ENCODE measurements at regions not wholly inside any gene's neighbourhood (a gene's known extent, or its start where the extent isn't known, plus 50 kb on each side); places are given as distances from the start of the nearest gene placed in this dataset.

GRCh38 chr21:15343066-15343465, 278.3 kb upstream of the NRIP1 start:
- DNase-seq (ENCODE audit: low read depth in 1 of 2, low spot score in 1 of 2) = no peak
- H3K27me3 ChIP-seq (ENCODE audit: insufficient read depth, poor library complexity, severe bottlenecking) = no peaks in the 10 kb centered on the region
- H3K4me3 ChIP-seq (replicated peaks; ENCODE audit: insufficient read depth, low read length) = no peak overlapping the region
- H3K27ac ChIP-seq (replicated peaks) = no peak overlapping the region
- TF ChIP-seq POLR2AphosphoS5 (IDR thresholded peaks at IDR 0.05; ENCODE audit: low read depth) = no peak
- no peak for TF ChIP-seq CTCF (IDR thresholded peaks at IDR 0.05; ENCODE audit: insufficient read depth, low read length)
- no peak for TF ChIP-seq GABPA (IDR thresholded peaks at IDR 0.05; ENCODE audit: low read depth)

DNA sequence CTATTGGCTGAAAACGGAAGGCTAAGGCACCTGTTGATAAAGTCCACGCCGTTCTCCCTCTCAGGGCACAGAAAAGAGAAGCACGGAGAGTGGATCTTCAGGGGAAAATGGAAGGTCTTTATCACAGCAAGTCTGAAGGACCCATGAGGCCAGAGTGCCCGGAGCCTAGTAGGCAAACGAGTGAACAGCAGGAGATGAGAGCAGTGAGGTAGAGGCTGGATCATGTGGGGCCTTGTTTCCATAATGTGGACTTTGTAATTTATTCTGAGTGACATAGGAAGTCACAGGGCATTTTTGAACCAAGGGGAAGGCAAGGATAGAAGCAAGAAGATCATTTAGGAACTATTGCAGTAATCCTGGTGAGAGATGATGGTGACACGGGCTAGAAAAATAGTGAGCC, 287.2 kb upstream of the NRIP1 start:
- Histone ChIP-seq H3K27ac (replicated peaks) (no peak overlapping the region), H3K4me3 (replicated peaks; ENCODE audit: insufficient read depth, low read length) (no peak overlapping the region), H3K27me3 (ENCODE audit: insufficient read depth, poor library complexity, severe bottlenecking) (no peaks in the 10 kb centered on the region)
- DNase-seq (ENCODE audit: low read depth in 1 of 2, low spot score in 1 of 2) = no peak
- TF ChIP-seq, protein P1, sequence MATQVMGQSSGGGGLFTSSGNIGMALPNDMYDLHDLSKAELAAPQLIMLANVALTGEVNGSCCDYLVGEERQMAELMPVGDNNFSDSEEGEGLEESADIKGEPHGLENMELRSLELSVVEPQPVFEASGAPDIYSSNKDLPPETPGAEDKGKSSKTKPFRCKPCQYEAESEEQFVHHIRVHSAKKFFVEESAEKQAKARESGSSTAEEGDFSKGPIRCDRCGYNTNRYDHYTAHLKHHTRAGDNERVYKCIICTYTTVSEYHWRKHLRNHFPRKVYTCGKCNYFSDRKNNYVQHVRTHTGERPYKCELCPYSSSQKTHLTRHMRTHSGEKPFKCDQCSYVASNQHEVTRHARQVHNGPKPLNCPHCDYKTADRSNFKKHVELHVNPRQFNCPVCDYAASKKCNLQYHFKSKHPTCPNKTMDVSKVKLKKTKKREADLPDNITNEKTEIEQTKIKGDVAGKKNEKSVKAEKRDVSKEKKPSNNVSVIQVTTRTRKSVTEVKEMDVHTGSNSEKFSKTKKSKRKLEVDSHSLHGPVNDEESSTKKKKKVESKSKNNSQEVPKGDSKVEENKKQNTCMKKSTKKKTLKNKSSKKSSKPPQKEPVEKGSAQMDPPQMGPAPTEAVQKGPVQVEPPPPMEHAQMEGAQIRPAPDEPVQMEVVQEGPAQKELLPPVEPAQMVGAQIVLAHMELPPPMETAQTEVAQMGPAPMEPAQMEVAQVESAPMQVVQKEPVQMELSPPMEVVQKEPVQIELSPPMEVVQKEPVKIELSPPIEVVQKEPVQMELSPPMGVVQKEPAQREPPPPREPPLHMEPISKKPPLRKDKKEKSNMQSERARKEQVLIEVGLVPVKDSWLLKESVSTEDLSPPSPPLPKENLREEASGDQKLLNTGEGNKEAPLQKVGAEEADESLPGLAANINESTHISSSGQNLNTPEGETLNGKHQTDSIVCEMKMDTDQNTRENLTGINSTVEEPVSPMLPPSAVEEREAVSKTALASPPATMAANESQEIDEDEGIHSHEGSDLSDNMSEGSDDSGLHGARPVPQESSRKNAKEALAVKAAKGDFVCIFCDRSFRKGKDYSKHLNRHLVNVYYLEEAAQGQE (IDR thresholded peaks at IDR 0.05; ENCODE audit: insufficient replicate concordance, low read depth) = no peak
- no peak for TF ChIP-seq GABPA (IDR thresholded peaks at IDR 0.05; ENCODE audit: low read depth)
- no peak for TF ChIP-seq SPI1 (IDR thresholded peaks at IDR 0.05; ENCODE audit: borderline replicate concordance, low read depth)
- no peak for TF ChIP-seq CTCF (IDR thresholded peaks at IDR 0.05; ENCODE audit: insufficient read depth, low read length)
- TF ChIP-seq POLR2AphosphoS5 (IDR thresholded peaks at IDR 0.05; ENCODE audit: low read depth) = no peak

DNA sequence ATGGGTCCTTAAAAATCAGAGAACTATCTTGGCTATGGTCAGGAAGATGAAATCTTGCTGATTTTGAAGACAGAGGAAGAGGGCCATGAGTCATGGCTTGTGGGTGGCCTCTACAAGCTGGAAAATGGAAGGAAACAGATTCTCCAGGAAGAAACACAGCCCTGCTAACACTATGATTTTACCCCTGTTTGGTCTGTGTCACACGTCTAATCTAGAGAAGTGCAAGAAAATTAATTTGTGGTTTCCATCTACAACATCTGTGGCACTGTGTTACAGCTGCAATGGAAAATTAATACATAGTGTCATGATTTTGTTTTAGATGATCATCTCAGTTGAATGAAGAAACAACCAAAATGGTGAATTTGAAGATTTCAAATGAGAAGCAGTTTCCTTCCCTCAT, 288.7 kb upstream of the NRIP1 start:
- Histone ChIP-seq H3K27me3 (ENCODE audit: insufficient read depth, poor library complexity, severe bottlenecking) (no peaks in the 10 kb centered on the region), H3K4me3 (replicated peaks; ENCODE audit: insufficient read depth, low read length) (no peak overlapping the region), H3K27ac (replicated peaks) (no peak overlapping the region)
- TF ChIP-seq GABPA (IDR thresholded peaks at IDR 0.05; ENCODE audit: low read depth) (no peak), CTCF (IDR thresholded peaks at IDR 0.05; ENCODE audit: insufficient read depth, low read length) (no peak), POLR2AphosphoS5 (IDR thresholded peaks at IDR 0.05; ENCODE audit: low read depth) (no peak), SPI1 (IDR thresholded peaks at IDR 0.05; ENCODE audit: borderline replicate concordance, low read depth) (no peak)
- TF ChIP-seq, protein P1 (IDR thresholded peaks at IDR 0.05; ENCODE audit: insufficient replicate concordance, low read depth) = no peak
- DNase-seq (ENCODE audit: low read depth in 1 of 2, low spot score in 1 of 2) = no peak

DNA sequence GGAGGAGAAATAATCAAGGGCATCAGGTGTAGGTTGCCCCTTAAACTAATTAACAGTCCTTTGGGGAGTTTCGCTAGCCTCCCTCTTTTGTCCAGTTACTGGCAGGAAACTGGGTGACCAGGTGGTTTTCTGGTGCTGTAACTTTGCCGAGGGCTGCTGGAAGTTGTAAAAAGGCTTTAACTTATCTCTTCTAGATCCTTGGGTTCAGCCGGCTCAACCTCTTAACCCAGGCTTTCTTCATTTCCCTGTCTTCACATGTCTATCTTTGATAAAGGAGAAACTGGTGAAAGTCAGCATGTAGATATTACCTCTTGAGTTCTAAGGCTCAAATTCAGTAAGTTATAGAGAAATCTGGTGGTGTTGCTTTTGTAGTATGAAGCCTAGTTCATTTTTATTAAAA, 289.7 kb upstream of the NRIP1 start:
- Histone ChIP-seq H3K27ac (replicated peaks) (no peak overlapping the region), H3K4me3 (replicated peaks; ENCODE audit: insufficient read depth, low read length) (no peak overlapping the region), H3K27me3 (ENCODE audit: insufficient read depth, poor library complexity, severe bottlenecking) (no peaks in the 10 kb centered on the region)
- DNase-seq (ENCODE audit: low read depth in 1 of 2, low spot score in 1 of 2) = no peak
- TF ChIP-seq SPI1 (IDR thresholded peaks at IDR 0.05; ENCODE audit: borderline replicate concordance, low read depth) (no peak), GABPA (IDR thresholded peaks at IDR 0.05; ENCODE audit: low read depth) (no peak), POLR2AphosphoS5 (IDR thresholded peaks at IDR 0.05; ENCODE audit: low read depth) (no peak), CTCF (IDR thresholded peaks at IDR 0.05; ENCODE audit: insufficient read depth, low read length) (no peak)
- TF ChIP-seq, protein P1 (IDR thresholded peaks at IDR 0.05; ENCODE audit: insufficient replicate concordance, low read depth) = no peak
